HG03442 (cell line): ENCODE measurements at regions not wholly inside any gene's neighbourhood (a gene's known extent, or its start where the extent isn't known, plus 50 kb on each side); places are given as distances from the start of the nearest gene placed in this dataset.

Experiments
- ATAC-seq: cut with Tn5 transposase; IDR thresholded peaks from one replicate; pipeline ENCODE4 v1.9.1; 2021; ENCODE audit warnings: mild to moderate bottlenecking, moderate library complexity; ENCODE audit not compliant: unreplicated experiment

GRCh38 chr6:88558981-88559380 lies 392.8 kb upstream of the CNR1 start:
- ATAC-seq = no peak

- no peak for ATAC-seq
These were observed 390.5 kb upstream of the CNR1 start for GRCh38 chr6:88556663-88557062.

GRCh38 chr6:88548891-88549505 lies 382.9 kb upstream of the CNR1 start:
- no peak for ATAC-seq

- ATAC-seq = peak; percentile 55
These were observed 381.6 kb upstream of the CNR1 start for GRCh38 chr6:88547768-88548167.

- no peak for ATAC-seq
These were observed 379.8 kb upstream of the CNR1 start for GRCh38 chr6:88545991-88546390.

- ATAC-seq = no peak
These were observed 379.0 kb upstream of the CNR1 start for GRCh38 chr6:88544986-88545612.

GRCh38 chr6:88539295-88539764 lies 373.2 kb upstream of the CNR1 start:
- ATAC-seq = no peak

- no peak for ATAC-seq
These were observed 372.7 kb upstream of the CNR1 start for GRCh38 chr6:88538840-88539239.

GRCh38 chr6:88538130-88538706 lies 372.1 kb upstream of the CNR1 start:
- ATAC-seq = peak; percentile 50

GRCh38 chr6:88536071-88536625 lies 370.0 kb upstream of the CNR1 start:
- no peak for ATAC-seq

- no peak for ATAC-seq
These were observed 369.2 kb upstream of the CNR1 start for GRCh38 chr6:88535306-88535705.

GRCh38 chr6:88532241-88532860 lies 366.2 kb upstream of the CNR1 start:
- no peak for ATAC-seq

- no peak for ATAC-seq
These were observed 363.6 kb upstream of the CNR1 start for GRCh38 chr6:88529726-88530125.

GRCh38 chr6:88520445-88520844 lies 354.3 kb upstream of the CNR1 start:
- ATAC-seq = no peak

GRCh38 chr6:88520017-88520338 lies 353.8 kb upstream of the CNR1 start:
- no peak for ATAC-seq

- no peak for ATAC-seq
These were observed 353.3 kb upstream of the CNR1 start for GRCh38 chr6:88519301-88520016.

- no peak for ATAC-seq
These were observed 351.6 kb upstream of the CNR1 start for GRCh38 chr6:88517737-88518136.

GRCh38 chr6:88513920-88514319 lies 347.8 kb upstream of the CNR1 start:
- ATAC-seq = no peak

- ATAC-seq = no peak
These were observed 347.3 kb upstream of the CNR1 start for GRCh38 chr6:88513471-88513870.

GRCh38 chr6:88512951-88513350 lies 346.8 kb upstream of the CNR1 start:
- no peak for ATAC-seq

GRCh38 chr6:88502391-88502790 lies 336.2 kb upstream of the CNR1 start:
- ATAC-seq = no peak
